HG03066 (cell line): ENCODE measurements at regions not wholly inside any gene's neighbourhood (a gene's known extent, or its start where the extent isn't known, plus 50 kb on each side); places are given as distances from the start of the nearest gene placed in this dataset.

Experiments used
- ATAC-seq: cut with Tn5 transposase; IDR thresholded peaks from one replicate; pipeline ENCODE4 v1.9.1; 2021; ENCODE audit warnings: low read depth; ENCODE audit not compliant: unreplicated experiment

- no peak for ATAC-seq
Measured at GRCh38 chr18:45295388-45295787, 319.9 kb upstream of the SLC14A2 start.

DNA sequence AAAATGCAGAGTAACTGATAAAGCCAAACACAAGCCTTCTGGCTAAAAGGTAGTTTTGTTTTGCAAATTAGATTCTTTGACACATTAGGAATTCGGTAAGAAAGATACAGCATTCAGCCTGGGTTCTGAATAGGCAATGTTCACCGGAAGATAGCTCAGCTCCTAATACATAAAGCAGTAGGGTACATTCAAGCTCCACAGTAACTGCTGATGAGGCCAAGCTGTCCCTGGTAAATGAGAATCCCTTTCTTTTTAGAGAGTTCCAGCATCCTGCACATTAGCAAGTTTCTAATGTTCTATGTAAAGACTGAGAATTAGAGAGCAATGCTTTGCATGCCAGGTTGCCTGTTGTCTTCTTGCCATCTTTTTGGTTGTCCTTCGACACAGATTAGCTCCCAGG, 316.3 kb upstream of the SLC14A2 start:
- ATAC-seq: no peak

GRCh38 chr18:45303026-45303425, 312.2 kb upstream of the SLC14A2 start:
- ATAC-seq: no peak

GRCh38 chr18:45304558-45304957, 310.7 kb upstream of the SLC14A2 start:
- no peak for ATAC-seq

DNA sequence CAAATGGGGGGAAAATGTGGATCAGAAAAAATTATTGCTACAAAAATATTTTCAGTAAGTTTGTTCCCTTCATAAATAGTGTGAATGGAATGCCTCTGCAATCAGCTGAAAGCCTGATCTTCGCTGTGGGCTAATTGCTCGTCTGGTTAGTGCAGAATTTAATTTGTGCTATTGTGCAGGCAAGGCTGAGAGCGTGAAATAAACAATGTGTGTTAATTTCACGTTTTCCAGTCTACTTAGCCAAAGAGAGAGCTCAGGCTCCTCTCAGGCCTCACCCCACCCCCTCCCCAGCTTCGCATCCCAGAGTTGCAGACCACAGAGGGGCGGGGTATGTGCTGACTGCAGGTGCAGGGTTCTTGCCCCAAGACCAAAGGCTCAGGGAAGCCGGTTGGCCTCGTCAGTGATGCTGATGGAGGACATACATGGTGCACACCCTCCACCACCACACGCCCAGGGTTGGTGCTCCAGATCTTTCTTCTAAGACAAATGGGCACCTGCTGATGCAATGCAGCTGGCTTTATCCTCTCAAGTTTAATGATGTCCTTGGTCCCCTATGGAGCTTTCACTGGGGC, 302.6 kb upstream of the SLC14A2 start:
- ATAC-seq: no peak

- no peak for ATAC-seq
Measured at GRCh38 chr18:45316127-45316526, 299.1 kb upstream of the SLC14A2 start.

- no peak for ATAC-seq
Measured at GRCh38 chr18:45317948-45318640, 297.2 kb upstream of the SLC14A2 start.

- no peak for ATAC-seq
Measured at GRCh38 chr18:45320724-45321123, 294.6 kb upstream of the SLC14A2 start.

DNA sequence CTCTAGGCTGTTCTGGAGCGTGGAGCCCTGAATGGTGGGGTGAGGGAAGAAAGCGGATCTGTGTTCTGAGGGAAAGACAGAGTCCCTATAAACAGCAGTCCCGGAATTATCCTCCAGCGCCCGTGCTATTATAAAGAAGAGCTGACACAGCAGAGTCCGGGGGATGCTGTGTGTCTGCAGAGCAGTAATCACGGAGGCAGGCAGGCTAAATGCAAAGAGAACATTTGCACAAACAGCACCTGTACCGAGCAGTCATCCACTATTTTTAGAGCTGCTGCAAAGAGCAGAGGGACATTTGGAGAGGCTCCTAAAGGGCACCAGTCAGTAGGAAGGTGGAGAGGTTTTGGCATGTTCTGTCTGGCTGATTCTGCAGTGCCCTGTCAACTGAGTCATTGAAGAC, 293.8 kb upstream of the SLC14A2 start:
- no peak for ATAC-seq

DNA sequence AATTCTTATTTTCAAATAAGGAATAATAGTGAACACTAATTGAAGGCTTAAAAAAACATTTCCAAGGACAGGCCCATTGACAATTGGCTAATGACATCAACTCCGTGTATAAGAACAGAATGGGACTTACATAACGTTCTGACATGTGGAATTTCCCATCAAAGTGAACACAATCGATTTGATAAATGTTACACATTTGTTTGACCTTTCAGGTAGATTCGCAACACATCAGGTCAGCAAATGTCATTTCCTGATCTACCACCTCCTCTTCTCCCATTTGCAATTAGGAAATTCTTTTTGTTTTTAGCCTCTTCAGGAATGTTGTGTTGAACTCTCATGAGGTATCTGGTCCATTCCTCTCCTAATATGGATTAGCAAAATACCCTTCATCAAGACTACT, 292.9 kb upstream of the SLC14A2 start:
- no peak for ATAC-seq

GRCh38 chr18:45324101-45324494, 291.2 kb upstream of the SLC14A2 start:
- no peak for ATAC-seq

DNA sequence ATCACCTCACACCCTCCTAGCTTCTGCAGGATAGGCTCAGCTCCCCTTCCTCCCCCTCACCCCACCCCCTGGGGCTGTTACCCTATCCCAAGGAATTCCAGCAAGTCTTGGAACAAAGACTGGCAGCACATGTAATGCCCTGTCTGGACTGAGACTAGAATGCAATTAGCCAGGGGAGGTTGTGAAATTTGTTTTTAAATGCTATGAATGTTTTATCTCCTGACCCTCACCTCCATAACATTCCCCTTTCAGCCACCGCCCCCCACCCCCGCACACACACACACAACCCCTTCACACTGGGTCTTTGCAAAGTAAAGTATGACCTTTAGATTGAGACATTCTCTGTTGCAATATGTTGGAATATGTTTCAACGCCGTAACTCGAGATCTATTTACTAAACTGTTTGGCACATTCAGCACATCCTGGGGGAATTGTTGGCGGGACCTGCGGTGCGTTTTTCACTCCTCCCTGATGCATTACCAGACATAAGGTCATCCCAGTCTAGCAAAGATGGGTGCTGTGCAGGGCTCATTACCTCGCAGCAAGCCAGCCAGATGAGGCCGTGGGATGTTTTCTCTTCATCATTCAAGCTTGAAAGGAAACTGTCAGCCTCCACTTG, 290.7 kb upstream of the SLC14A2 start:
- ATAC-seq: no peak

DNA sequence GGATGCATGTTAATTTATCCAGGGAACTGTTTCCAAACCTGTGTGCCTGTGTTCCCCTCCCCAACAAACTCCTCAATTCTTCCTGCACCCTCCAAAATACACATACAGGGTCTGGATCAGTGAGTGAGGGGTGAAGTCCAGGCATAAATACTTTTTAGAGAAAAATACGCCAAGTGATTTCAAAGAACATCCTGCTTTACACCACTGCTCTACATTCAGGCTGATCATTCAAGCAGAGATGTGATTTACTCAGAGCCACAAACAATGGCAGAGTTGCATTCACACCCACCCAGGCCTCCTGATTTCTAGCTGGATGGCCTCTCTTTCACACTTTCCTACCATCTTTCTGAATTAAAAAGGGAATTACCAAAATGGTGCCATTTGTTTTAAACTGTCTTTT, 289.5 kb upstream of the SLC14A2 start:
- ATAC-seq: no peak

- no peak for ATAC-seq
Measured at GRCh38 chr18:45326505-45326904, 288.8 kb upstream of the SLC14A2 start.

- ATAC-seq: no peak
Measured at GRCh38 chr18:45328296-45328695, 287.0 kb upstream of the SLC14A2 start.

GRCh38 chr18:45328811-45329210, 286.5 kb upstream of the SLC14A2 start:
- ATAC-seq: no peak

DNA sequence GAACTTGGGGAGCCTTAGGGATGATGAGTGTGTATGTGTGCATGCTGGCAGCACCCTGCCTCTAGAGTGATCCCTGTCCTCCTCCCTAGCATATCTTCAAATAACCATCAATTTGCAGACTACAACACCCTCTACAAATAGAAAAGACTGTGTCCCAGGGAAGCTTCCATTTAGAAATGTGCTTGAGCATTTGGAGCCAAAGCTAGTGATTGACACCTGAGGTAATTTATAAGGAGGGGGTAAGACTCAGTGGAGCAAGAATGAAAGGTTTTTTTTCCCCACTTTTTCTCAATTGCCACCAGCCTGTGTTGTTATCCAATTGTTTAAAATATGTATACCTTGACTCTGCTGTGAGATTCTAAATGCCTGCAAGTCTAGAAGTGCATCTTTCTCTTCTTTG, 286.0 kb upstream of the SLC14A2 start:
- ATAC-seq: no peak

- ATAC-seq: no peak
Measured at GRCh38 chr18:45330170-45330594, 285.1 kb upstream of the SLC14A2 start.

- no peak for ATAC-seq
Measured at GRCh38 chr18:45332871-45333270, 282.4 kb upstream of the SLC14A2 start.

DNA sequence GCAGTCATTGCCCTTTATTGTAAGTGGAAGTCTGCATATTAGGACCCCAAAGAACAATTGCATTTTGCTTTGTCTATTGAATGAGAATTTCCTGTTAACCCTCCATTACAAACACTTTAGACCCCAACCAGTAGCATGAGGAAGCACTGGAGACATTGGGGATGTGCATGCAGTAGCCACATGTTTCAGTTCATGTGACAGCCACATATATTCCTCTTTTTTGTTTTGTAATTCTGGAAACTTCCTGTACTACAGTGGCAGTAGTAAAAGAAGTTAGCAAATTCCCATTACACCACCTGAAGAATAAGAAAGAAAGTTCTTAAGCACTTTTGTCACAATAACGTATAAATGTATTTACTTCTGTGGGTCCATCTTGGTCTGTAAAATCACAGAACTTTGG, 281.1 kb upstream of the SLC14A2 start:
- no peak for ATAC-seq

GRCh38 chr18:45335282-45336043, 279.8 kb upstream of the SLC14A2 start:
- no peak for ATAC-seq
